NCI-H1105 treated with DMSO at 0.1 percent for 48 hours (cell line): ENCODE measurements at regions not wholly inside any gene's neighbourhood (a gene's known extent, or its start where the extent isn't known, plus 50 kb on each side); places are given as distances from the start of the nearest gene placed in this dataset.

Experiments used
- DNase-seq: peaks from one replicate; lab custom pipeline; 2025; lab: John Stamatoyannopoulos, UW

DNA sequence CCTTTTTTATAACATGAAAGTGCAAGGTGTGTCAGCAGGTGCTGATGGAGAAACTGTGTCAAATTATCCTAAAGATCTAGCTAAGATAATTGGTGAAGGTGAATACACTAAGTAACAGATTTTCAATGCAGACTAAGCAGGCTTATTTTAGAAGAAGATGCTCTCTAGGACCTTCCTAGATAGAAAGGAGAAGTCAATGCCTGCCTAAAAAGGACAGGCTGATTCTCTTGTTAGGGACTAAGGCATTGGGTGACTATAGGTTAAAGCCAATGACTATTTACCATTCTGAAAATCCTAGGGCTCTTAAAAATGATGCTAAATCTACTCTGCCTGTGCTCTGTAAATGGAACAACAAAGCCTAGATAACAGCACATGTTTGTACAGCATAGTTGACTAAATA is 1682.4 kb downstream of the MAT2B start:
- no peak for DNase-seq

DNA sequence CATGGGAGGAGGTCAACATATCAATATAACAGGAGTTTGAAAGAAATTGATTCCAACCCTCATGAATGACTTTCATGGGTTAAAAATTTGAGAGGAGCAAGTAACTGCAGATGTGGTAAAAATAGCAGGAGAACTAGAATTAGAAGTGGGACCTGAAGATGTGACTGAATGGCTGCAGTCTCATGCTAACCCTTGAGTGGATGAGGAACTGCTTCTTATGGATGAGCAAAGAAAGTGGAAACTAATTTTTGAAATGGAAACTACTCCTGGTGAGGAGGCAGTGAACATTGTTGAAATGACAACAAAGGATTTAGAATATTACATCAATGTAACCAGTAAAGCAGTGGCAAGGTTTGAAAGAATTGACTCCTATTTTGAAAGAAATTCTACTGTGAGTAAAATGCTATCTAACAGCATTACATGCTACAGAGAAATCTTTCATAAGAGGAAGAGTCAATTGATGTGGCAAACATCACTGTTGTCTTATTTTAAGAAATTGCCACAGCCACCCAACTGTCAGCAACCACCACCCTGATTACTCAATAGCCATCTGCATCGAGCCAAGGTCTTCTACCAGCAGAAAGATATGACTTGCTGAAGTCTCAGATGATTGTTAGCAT is 1683.2 kb downstream of the MAT2B start:
- DNase-seq = no peak

DNA sequence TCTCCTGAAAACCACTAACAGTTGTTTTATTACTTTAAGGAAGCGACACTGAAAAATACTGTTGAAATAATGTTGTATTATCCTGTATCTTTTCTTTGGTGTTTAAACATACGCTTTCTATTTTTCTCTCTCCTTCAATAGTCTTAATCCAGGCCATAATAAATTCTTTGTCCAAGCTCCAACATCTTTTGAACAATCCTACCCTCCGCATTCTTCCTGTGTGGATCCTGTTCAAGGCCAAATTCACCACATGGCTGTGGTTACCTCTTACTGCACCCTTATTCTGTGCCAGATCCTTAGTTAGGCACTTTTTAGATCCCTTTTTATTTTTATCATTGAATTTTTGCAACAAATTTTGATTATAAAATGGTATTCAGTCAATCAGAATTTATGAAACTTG is 1691.5 kb downstream of the MAT2B start:
- DNase-seq = no peak

DNA sequence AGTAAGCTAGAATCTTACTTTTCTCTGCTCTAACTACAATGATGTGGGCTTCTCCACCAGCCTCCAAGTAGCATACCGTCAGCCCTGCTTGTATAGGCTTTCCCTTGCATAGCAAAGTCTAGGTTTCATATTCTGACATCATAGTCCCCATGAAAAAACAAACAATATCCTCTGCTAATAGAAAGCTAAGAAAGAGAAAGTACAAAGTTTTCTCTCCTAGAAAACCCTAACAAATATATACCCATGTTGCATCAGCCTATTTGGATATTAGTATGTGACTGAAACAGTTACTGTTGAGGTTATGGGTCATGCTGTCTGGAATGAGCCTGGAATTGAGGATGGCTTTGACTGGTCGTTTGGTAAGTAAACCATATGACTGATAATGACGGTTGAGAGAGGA is 1696.0 kb downstream of the MAT2B start:
- no peak for DNase-seq

DNA sequence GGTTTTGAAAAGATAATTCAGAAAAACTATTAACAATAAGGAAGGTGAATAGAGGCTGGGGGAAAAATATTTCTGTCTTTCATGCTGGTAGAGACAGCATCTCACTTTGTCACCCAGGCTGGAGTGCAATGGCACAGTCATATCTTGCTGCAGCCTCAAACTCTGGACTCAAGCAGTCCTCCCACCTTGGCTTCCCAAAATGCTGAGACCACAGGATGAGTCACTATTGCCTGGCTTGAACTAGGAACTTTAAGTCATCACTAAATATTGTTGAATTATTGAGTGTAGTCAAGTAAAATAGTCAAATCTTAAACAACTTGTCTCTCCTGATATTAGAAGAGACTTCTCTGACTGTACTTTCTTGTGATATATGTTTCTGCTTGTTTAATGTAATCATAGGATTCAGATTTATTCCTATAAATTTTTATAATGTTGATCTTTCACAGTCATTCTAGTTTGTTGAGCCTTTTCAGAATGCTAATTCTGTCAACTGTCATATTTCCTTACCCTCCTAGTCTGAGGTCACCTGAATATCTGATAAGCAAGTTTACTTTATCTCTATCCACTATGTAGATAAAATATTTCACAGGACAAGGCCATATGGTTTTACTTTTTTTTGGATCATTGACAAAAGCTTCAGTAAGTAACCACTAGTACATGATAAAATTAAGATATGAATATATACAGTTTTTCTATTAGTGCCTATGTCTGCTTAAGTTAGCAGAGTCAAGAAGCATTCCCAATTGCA is 1696.5 kb downstream of the MAT2B start:
- no peak for DNase-seq

DNA sequence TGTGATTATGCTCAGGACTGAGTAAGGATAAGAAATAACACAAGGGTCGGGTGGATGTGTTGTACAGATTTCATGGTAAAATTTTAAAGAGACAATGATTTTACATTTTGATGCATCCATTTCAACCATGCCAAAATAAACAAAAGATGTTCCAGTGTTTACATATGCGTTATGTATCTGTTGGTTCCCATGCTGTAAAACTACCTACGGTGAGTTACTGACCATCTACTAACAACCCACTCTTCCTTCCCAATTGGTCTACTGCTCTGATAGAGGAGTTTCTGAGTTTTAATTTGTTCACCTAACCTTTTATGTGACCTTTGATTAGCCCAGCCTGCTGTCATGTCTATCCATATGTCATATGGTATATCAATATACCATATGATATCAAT is 1697.1 kb downstream of the MAT2B start:
- no peak for DNase-seq

DNA sequence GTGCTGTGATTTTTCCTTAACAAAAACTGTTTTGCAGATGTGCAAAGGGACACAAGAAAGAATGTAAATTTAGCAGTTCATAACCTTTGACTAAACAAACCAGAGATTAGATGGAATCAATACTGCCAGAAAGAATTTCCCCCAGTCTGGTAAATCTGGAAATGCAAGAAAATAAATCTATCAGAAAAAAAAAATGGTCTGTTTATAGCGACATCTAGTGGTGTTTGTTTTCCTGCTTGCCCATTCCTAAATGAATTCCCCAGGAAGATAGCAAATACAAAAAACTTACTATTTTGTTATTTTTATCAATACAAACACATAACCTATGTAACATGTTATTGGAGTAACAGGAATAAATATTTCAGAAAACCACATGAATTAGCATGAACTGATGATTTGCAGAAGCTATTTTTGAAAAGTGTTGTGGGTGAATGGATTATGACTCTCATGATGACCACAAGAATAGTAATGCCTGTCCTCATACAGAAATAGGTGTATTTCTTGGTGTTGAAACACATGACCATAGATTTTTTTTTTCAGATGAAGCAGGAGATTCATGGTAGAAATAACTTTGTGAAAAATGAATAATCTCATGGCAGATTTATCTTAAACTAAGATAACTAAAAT is 1703.8 kb downstream of the MAT2B start:
- DNase-seq = no peak

DNA sequence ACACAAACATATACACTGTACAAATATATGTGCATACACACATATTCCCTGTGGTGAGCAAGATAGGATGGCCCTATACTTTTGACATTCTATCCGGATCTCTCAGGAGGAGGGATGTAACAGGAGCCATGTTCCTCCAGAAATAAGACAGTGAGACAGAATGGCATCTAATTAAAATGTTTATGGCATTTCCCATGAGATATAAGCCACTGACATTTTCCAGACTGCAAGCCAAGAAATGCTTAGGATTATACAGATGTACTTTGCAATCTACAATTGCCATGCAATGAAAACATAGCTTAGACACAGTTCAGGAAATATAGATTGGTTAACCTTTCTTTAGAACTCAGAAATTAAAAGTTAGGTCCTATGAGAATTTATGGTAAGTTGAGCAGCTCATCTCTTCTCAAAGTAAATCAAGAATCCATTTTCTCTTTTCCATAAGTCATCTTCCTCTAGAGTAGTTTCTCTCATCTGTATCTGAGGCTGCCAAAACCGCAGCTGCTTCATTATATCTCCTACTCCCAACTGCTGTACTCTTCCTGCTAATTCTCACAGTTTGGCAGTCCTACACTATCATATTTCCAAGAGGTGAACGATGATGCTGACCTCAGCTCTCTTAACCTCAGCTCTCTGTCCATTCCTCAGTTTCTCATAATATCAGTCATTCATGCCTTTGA is 1719.1 kb downstream of the MAT2B start:
- DNase-seq = no peak

DNA sequence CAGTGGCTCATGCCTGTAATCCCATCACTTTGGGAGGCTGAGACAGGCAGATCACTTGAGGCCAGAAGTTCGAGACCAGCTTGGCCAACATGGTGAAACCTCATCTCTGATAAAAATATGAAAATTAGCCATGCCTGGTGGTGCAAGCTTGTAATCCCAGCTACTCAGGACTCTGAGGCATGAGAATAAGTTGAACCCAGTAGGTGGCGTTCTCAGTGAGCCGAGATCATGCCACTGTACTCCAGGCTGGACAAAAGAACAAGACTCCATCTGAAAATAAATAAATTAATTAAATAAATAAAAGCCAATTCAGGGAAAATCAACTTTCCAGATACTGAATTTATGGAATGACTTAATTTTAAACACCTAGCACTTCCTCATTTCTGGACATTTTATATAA is 1722.1 kb downstream of the MAT2B start:
- no peak for DNase-seq

DNA sequence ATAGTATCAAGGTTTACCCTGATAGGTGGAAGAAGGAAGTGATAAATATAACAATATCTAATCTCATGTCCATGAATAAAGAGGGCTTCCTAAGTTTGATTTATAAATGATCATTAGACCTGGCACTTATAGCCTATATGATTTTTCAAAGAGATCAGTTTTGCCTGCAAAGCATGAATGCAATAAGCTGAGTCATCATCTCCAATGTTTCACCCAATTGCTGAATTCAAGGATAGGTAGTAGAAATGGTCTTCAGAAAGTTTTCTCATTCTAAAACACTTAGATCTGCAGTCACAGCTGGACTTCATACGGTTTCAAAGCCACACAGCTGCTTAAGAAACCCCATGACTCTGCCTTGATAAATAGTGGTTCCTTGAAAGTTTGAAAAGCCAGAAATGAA is 1722.8 kb downstream of the MAT2B start:
- no peak for DNase-seq

DNA sequence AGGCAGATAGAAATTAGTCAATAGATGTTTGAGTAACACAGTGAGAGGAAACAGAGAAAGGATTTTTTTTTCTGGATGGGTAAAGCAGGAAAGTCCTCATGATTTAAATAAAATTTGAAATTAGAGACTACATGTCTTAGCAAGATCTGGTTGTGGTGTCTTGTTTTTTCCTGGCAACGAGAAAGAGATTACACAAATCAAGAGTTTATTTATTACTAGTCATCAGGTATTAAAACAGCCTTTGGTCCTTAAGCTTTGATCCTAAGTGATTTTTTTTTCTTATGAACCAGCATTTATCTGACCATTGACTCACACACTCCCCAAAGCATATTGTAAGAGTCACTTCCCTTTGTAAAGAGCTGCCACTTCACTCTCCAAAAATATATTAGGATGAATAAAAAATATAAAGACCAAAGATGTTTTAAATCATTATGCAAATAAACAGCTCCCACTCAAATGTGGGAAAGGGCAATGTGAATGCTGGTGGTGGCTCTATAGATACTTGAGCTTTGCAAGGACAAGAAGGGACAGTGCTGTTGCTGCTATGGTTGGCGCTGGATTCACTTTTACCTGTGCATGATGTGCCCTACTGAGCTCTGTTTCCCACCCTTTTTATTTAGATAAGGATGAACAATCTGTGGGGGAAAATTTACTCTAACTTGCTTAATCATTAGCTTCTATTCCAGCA is 1726.5 kb downstream of the MAT2B start:
- no peak for DNase-seq

DNA sequence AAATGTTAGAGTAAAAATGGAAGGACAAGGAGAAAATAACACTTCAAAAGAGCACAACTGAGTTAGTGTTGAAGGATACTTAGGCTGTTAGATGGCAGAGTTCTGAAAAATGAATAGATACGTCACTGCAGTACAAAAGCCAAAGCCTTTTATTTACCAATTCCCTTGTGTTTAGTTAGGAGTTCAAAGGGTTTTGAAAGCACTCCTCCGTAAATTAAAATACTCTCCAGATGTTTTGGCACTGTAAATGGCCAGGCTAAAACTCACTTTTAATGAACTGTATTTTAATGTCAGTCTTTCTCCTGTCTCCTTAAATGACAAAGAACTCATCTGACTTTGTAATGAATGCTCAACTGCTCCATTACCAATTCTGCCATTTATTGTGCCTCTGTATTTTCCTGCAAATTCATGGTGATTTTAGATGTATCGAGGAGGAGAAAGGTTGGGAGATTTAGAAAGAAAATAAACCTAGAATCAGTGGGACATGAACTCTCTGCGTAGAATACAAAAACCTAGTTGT is 1727.2 kb downstream of the MAT2B start:
- no peak for DNase-seq

DNA sequence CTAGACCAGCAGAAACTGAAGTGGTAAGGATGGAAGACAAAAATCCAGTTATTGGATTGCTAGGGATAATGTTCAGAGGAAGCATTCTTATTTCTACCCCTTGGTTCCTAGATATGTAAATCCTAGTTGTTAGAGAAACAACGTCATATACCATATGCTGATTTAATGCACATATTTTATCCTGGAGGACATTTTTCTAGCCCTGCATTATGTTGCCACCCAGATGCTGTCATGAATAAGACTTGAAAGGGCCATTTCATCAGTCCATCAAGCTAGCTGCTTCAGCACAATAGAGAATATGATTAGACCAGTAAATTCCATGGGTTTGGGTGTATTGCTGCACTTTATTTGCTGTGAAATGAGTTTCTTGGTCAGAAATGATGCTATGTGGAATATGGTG is 1736.4 kb downstream of the MAT2B start:
- no peak for DNase-seq

DNA sequence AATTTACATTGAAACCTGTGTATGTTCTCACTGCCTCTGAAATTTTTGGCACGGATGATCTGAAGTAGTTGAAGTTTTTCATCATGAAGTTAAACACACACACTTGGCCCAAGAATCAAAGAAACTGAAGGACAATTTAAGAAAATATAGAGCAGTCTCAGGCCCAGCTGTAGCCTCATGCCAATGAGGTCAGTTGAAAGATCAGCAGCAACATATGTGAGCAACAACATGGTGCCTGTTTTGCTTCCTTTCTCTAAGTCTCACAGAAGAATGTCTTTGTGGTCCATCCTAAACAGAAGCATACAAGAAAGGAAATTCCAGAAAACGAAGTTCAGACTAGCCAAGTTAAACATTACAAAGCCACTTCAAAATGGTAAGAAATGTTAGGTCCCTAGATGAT is 1737.2 kb downstream of the MAT2B start:
- no peak for DNase-seq

DNA sequence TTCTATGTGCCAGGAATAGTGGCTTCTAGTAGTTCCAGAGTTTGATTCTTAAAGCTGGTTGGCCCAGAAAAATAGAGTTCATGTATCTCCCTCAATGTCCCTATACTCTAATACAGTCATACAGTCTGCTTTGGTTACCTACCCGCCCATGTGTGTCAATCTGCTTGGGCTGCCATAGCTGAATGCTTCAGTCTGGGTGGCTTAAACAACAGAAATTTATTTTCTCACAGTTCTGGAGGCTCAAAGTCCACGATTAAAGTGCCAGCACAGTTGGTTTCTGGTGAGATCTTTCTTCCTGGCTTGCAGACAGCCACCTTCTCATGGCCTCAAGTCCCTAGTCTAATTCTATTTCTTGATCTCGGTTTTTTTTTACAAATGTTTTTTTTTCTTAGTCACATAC is 1739.0 kb downstream of the MAT2B start:
- no peak for DNase-seq

DNA sequence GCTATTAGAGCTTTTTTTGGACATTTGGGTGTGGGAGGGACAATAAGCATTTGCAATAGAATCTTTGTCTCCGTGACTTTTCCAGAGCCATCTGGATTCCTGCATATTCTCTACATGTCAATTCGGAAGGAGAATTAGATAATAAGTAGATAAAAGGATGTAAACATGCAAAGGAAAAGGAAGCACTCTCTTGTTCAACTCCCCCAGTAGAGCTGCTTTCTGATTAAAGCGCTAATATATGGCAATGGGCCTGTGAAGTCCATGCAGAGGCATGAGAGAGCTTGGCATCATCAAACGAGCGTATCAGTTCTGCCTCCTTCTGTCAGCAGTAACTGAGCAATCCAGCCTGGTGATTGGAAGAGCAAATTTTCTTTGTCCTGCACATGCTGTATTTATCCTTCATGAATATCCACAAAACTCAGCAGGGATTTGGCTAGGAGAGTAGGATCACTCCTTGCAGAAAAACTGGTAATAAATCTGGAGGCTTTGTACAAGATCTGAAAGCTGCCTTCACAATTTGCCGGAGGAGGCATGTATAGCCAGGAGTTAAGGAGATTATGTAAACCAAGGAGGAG is 1752.9 kb downstream of the MAT2B start:
- no peak for DNase-seq

DNA sequence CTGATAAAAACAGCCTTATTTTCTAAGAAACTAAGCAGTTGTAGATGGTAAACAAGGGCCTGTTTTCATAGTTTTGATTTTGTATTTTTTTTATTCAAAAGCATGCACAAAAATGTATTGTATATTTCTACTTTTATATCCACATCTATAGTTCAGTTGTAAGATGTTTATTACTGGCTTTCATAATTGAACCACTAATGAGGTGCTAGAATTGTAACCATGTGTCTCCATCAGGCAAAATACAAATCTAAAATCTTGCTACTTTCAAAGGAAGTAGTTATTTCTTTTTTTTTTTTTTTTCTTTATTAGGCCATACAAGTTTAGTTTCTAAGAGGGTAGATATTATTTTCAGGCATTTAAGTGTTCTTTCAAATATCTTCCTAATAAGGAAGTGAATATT is 1755.0 kb downstream of the MAT2B start:
- no peak for DNase-seq

DNA sequence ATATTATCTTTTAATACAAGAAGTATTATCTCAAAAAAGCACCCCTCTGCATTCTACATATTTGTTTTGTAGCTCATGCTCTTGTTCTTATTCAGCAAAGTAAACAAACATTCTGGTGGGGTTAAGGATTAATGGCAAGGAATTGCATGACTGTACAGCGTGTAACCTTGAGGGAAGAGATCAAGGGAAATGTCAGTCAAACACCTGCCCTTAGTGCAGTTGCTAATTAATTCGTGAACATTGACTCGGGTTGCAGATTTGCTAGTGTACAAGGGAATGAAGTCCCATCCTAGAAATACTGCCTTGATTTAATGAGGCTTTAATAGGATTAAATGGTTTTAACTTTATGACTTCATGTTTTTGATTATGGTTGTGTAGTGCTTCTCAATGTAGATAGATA is 1758.1 kb downstream of the MAT2B start:
- DNase-seq = no peak

DNA sequence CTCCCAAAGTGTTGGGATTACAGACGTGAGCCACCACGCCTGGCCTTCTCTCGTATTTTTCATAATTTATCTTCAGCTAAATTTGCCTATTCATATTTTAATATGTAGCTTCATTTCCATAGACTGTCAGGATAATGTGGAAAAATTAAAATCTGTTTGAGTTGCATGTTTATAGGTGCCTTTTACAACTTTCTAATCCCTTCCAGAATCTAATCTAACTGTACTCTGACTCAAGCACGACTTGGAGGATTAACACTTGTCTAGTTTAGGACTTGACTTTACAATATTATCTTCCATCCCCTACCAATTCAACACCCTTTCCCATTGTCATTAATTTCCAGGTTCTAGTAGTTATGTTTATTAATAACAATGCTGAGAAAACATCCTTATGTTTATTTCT is 1761.5 kb downstream of the MAT2B start:
- no peak for DNase-seq

DNA sequence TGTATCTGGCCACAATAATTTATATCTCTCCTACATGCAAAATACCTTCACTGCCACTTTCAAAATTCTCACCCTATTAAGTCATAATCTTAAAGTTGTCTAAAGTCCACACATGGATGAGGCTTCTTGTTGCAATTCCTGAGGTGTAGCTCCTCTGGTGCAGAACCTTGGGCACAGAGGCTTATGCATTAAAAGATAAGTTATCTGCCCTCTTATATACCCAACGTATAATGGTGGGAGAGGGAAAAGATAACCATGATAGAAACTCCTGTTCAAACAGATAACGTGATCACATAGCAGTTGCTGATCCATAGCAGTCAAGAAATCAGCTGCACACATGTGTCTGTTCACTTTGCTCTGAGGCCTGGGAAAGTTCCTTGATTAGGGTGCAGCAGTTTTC is 1767.0 kb downstream of the MAT2B start:
- no peak for DNase-seq

DNA sequence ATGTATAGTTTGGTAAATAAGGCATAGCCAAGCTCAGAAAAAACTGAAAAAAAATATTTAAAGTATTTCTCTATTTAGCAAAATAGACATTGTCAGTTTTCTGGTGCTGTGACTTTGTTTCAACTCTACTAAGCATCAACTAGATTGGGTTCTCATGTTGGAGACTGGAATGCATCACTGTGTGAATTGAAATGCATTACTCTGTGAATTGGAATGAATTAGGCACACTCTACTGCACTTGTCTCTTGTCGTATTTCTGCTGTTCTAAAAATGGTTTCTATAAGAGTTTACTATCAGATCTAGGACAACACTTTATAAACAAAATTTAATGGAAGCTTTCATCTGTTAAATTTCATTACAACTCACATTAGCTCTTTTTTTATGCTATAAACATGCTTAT is 1772.2 kb downstream of the MAT2B start:
- DNase-seq = no peak

DNA sequence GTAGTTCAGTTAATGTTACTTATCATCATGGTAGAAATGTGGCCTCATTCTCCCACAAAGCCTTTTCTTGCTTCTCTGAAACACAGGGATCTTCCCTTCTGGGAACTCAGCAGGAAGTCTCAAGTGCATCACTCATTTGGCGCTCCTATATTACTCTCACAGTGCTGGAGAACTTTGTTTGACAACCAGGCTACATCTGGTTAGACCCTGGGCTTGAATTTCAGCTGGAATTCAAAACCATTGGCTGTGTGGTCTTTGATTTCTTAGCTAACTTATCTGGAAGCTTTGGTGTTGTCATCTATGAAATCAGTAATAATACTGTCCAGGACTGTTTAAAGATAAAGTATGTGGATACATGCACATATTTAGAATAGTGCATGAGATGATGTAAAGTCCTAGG is 1777.1 kb downstream of the MAT2B start:
- no peak for DNase-seq
